ENCODE measurements at regions not wholly inside any gene's neighbourhood (a gene's known extent, or its start where the extent isn't known, plus 50 kb on each side); places are given as distances from the start of the nearest gene placed in this dataset.
A peak's percentile ranks its signal among the peaks of the same experiment; 100 is the strongest.
"Not testable (repeated sequence)": the region's sequence is repeated elsewhere in the genome, so short reads cannot be mapped to it uniquely, and the experiment has no call there.

DNA sequence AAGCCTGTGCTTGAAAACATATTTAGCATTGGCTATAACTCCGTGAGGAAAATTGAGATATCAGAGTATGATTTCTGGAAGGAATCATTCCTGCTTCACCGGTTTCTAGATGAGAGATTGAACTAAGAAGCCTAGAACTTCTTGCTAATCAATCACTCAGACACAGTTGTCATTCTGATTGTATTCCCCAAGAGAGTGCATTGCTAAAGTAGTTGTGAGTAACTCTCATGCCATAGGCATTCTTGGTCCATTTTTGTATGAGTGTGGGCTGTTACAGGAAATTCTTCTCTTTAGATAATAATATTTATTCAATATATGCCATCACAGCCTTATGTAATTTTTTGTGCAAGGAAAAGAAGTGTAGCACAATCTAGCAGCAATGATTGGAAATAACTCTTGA is 893.3 kb upstream of the MDGA2 start:
- no peak for DNase-seq (ENCODE audit: low spot score)

DNA sequence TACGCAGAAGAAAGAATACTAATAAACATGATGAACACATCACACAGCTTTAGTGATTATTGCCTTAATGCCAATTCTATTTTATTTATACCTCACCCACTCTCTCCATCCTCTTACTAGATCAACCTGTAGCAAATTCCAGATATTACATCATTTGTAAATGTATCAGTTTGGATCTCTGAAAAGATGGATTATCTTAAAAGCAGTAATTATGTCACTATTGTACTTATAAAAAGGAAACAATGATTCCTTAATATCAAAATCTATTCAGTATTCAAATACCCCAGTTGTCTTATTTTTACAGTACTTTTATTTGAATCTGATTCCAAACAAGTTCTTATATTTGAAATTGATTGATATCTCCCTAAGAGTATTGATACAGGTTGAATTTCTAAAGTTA is 892.8 kb upstream of the MDGA2 start:
- no peak for DNase-seq (ENCODE audit: low spot score)

DNA sequence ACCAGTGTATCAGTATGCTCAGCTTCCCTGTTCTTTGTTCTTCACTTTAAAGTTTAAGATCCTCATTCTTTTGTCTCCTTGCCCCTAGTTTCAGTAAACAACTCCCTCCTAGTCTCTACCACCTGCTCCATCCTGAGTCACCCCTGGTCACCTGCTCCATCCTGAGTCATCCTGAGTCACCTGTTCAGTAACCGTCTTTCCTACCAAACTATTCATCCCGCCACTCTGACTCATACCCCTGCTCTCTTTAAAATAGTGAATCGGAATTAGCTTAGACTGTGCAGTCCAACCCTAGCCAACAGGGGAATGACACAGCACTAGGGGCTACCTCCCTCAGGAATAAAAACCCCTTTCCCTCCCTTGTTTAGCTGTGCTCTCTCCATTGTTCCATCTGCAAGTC is 888.1 kb upstream of the MDGA2 start:
- DNase-seq (ENCODE audit: low spot score) = peak; percentile 63

- DNase-seq (ENCODE audit: low spot score) = not testable (repeated sequence)
These were observed 886.0 kb upstream of the MDGA2 start for GRCh38 chr14:48561438-48561837.

GRCh38 chr14:48560421-48560820 is 885.0 kb upstream of the MDGA2 start:
- no peak for DNase-seq (ENCODE audit: low spot score)

DNA sequence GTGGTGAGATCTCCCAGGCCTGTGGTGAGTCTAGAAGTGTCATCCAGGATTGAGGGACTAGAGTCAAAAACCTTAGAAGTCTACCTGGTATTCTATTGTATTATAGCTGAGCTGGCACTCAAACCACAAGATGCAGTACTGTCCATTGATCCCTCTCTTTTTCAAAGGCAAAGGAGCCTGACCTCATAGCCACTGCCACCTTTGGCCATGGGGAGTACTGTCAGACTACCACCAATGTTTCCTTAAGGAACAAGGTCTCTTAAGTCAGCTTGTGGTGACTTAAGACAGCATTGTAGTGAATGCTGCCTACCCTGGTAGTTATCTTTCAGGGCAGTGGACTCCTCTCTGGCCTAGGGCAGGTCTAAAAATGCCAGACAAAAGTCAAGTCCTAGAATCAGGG is 878.0 kb upstream of the MDGA2 start:
- no peak for DNase-seq (ENCODE audit: low spot score)

GRCh38 chr14:48546996-48547395 is 871.6 kb upstream of the MDGA2 start:
- no peak for DNase-seq (ENCODE audit: low spot score)

DNA sequence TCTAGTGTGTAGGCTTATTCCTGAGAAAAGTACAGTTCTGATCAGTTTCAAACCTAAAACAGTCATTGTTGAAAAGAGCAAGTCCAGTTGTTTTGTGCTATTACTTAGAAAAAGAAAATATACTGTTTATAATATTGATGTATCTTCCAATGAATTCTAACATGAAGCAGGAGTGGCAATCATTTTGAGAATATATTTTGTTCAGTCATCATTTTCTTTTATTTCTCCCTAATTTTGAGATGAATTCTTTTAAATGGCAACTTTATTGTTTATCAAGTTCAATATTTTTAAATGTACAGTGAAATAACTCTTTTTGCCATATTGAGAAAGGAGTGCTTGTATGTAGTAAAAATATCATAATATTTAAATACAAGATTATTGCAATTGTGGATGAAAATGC is 862.2 kb upstream of the MDGA2 start:
- no peak for DNase-seq (ENCODE audit: low spot score)

GRCh38 chr14:48536318-48536717 is 860.9 kb upstream of the MDGA2 start:
- no peak for DNase-seq (ENCODE audit: low spot score)

GRCh38 chr14:48527832-48528231 is 852.4 kb upstream of the MDGA2 start:
- DNase-seq (ENCODE audit: low spot score) = no peak

DNA sequence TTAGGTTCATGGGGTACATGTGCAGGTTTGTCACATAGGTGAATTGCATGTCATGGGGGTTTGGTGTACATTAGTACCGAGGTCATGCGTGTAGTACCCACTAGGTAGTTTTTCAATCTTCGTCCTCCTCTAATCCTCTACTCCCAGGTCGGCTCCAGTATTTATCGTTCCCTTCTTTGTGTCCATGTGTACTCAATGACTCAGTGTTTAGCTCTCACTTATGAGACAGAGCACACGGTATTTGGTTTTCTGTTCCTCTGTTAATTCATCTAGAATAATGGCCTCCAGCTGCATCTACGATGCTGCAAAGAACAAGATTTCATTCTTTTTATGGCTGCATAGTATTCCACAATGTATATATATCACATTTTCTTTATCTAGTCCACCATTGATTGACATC is 850.9 kb upstream of the MDGA2 start:
- DNase-seq (ENCODE audit: low spot score) = no peak

DNA sequence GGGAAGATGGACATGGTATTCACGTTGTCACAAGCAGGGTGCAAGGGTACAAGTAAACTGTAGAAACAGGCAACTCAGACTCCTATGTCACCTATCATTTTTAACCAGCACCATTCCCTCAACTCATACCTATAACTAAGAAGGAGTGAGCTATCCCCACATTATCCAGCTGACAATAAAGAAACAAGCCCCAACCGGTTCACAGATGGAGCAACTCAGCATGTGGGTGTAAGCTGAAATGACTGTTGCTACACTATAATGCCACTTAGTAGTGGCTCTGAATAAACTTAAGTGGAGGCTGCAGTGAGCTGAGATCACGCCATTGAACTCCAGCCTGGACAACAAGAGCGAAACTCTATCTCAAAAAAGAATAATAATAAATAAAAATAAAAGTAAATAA is 829.5 kb upstream of the MDGA2 start:
- no peak for DNase-seq (ENCODE audit: low spot score)

GRCh38 chr14:48490756-48491155 is 815.4 kb upstream of the MDGA2 start:
- no peak for DNase-seq (ENCODE audit: low spot score)

DNA sequence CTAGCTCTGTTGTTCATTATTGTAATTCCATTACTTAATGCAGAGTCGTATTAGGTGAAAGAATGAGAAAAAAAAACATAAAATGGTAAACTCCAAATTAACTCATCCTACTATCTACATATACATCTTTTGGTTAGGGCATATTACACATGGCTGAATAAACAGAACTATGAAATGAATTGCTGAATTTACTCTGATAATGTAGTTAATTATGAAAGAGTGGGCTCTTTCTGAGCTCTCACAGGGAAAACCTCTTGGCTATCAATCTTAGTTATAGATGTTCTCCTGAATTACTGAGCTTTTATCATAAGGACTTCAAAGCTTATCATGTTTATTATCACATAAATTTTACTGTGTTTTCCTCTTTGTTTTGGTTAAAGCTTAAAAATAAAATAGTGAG is 798.5 kb upstream of the MDGA2 start:
- DNase-seq (ENCODE audit: low spot score) = no peak

- no peak for DNase-seq (ENCODE audit: low spot score)
These were observed 780.6 kb upstream of the MDGA2 start for GRCh38 chr14:48456051-48456450.

GRCh38 chr14:48454887-48455286 is 779.5 kb upstream of the MDGA2 start:
- DNase-seq (ENCODE audit: low spot score) = no peak

DNA sequence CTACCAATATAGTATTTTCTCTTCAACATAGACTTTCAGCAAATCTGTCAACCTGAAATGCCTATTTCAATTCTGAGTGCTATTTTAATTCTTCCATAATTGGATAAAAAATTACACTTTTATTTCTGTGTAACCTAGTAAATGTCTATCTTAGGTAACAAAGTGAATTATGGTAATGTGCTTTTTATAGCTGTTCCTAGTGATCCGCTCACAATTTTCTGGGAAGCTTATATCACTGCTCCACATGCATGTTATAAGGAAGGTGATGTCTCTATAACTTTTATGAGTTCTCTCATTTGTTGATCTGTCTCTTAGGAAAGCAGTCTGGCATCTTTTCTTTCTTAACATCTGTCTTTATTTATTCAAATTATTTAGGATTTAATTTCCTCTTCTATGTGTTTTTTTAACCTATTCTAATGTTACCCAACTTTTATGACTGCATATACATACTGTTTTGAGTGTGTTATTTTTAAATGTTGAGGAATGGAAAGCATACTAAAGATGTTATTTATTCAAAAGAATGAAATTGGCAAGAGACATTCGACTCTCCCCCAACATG is 777.1 kb upstream of the MDGA2 start:
- no peak for DNase-seq (ENCODE audit: low spot score)

- DNase-seq (ENCODE audit: low spot score) = no peak
These were observed 759.8 kb upstream of the MDGA2 start for GRCh38 chr14:48435221-48435620.

DNA sequence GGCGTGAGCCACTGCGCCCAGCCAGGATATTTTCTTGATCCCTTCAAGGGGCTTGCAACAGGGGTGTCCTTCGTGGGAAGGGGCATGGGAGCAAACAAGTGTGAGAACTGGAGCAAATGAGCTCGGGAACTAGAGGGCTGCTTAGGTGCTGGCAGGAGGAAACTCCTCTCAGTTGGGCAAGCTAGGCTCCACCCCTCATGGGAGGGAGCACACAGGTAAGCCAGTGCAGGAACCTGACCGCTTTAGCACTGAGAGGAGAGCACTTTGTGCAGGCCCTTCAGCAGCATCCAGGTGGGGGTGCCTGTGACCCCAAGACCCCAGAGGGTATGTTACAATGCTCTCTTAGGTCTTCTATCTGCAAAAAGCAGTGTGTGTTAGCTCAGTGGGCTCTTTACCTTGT is 755.4 kb upstream of the MDGA2 start:
- no peak for DNase-seq (ENCODE audit: low spot score)

GRCh38 chr14:48429512-48429911 is 754.1 kb upstream of the MDGA2 start:
- no peak for DNase-seq (ENCODE audit: low spot score)

DNA sequence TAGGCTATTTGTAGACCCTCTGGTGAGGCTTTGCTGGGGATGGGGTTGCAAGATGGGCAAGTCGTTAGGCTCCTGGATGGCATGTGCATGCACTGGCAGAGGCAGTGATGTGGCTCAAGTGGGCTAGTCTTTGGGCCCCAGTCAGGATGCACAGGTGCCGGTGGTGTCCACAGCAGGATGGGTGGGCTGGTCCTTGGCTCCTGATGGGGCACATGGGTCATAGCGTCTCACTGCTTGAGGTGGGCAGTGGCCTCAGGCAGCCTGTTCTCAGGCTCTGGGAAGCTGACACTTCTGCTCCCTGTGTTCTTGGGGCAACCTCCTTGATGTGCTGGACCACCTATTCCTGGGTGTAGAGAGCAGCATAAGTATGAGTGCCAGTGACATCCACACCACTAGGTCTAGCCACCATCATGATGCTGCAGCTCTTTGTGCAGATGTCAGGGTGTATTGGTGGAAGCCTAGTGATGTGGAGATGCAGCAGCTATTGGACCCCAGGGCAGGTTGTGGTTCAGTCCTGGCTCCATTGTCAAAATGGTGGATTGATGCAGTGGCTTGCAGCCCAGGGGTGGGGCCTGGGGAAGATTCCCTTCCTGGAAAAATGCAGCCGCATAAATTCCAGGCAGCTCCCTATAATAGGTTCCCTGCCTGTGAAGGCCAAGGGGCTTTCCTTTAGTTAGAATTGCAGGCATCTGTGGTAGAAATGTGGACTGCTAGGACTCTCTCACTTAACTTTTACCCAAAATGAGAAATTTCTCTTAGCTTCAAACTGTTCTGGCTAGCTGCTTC is 742.5 kb upstream of the MDGA2 start:
- DNase-seq (ENCODE audit: low spot score) = no peak

- DNase-seq (ENCODE audit: low spot score) = no peak
These were observed 725.9 kb upstream of the MDGA2 start for GRCh38 chr14:48401321-48401720.

- DNase-seq (ENCODE audit: low spot score) = peak; percentile 39
These were observed 723.4 kb upstream of the MDGA2 start for GRCh38 chr14:48398675-48399282.

DNA sequence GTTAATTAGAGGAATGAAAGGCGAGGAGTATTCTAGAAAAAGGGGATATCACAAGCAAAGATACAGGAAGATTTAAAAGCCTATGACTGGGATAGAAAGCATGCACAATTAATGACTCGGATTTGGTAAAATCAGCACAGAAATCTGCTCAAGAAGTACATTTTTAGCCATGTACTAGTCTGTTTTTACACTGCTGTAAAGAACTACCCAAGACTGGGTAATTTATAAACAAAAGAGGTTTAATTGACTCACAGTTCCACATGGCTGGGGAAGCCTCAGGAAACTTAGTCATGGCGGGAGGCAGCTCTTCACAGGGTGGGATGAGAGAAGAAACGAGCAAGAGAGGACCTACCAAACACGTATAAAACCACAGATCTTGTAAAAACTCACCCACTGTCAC is 716.3 kb upstream of the MDGA2 start:
- DNase-seq (ENCODE audit: low spot score) = no peak
